K562 (cell line): ENCODE measurements at regions not wholly inside any gene's neighbourhood (a gene's known extent, or its start where the extent isn't known, plus 50 kb on each side); places are given as distances from the start of the nearest gene placed in this dataset.

Source experiments
- CHD7 ChIP-seq: fragments of 200-600 bp; sonication (generic); IDR thresholded peaks from one replicate; pipeline ENCODE4 v1.6.1; 2012; ENCODE audit warnings: mild to moderate bottlenecking, low read depth, low read length, inconsistent platforms
- CREM ChIP-seq: IDR thresholded peaks from 2 replicates; pipeline ENCODE4 v1.6.1; 2014; ENCODE audit warnings: antibody characterized with exemption, low read depth
- GTF2A2 ChIP-seq: IDR thresholded peaks from 2 replicates; pipeline ENCODE4 v1.6.1; 2016; ENCODE audit warnings: mild to moderate bottlenecking, missing genetic modification characterization, missing compliant biosample characterization
- JUND ChIP-seq, 2 experiments: IDR thresholded peaks; 2 replicates in 1 of 2; 3 replicates in 1 of 2; pipeline ENCODE4 v1.6.1; 2011; ENCODE audit warnings: borderline replicate concordance in 2 of 2, low read depth in 2 of 2, low read length in 2 of 2, improper control_type of control experiment in 1 of 2, missing biosample characterization in 1 of 2, missing genetic modification characterization in 1 of 2, missing genetic modification reagents in 1 of 2
- NFE2L1 ChIP-seq: fragments of 450-650 bp; IDR thresholded peaks from 2 replicates; pipeline ENCODE4 v1.6.1; 2016; ENCODE audit warnings: missing genetic modification characterization, low read depth, mild to moderate bottlenecking, missing compliant biosample characterization, moderate library complexity, borderline replicate concordance
- TRIM24 ChIP-seq, 2 experiments: fragments of 450-650 bp; IDR thresholded peaks; 2 replicates each; pipeline ENCODE4 v1.6.1; 2016
- ZBTB26 ChIP-seq: fragments of 450-650 bp; formaldehyde crosslinking; IDR thresholded peaks from 2 replicates; pipeline ENCODE4 v1.4.0; 2022; ENCODE audit warnings: missing genetic modification characterization
- ZNF444 ChIP-seq: fragments of 250-450 bp; sonication (Bioruptor Pico); IDR thresholded peaks from 2 replicates; pipeline ENCODE4 v1.4.0; 2020; ENCODE audit warnings: mild to moderate bottlenecking, moderate library complexity

DNA sequence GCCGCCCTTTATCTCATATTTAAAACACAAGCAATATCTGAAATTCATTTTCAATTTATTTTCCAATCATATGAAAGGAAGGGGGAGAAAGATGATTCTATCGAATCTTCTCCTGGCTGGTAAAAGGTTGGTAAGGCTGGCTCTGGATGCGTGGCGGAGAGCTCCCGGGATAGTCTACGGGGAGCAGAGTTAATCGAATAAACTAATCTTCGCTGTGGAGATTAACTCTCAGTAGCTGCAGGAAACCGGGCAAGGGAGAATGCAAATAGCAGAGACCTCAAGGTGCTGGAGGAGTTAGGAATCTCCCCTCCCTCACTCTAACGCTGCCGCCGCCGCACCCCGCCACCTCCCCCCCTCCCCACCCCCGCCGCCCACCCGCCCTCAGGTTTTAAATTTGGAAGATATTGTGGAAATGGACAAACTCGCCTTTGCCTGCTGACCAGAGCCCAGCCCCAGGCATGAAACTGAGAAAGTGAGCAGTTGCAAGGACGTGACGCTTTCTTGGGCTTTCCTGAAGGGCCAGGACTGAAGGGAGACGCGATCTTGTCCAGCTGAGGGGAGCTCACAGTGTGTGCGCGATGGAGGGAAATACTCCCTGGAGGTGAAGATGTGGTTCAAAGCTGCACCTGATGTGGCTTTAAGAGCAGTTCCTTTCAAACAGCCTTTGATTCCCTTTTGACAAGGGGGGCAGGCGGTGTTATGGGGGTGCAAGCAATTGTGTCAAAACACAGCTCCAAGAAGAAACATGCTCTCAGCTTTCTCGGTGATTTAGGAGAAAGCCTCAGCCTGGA is 308.2 kb upstream of the IRX3 start (continued):
- TF ChIP-seq CHD7 (no peak), JUND (IDR thresholded peaks at IDR 0.05; ENCODE audit: borderline replicate concordance, low read depth, low read length) (no peak), JUND (tag; IDR thresholded peaks at IDR 0.05; ENCODE audit: borderline replicate concordance, low read depth, low read length) (no peak), ZBTB26 (CRISPR knock-in tag) (no peak), NFE2L1 (tag) (no peak), CREM (no peak), ZNF444 (CRISPR knock-in tag) (no peak), TRIM24 (IDR thresholded peaks at IDR 0.05) (no peak), GTF2A2 (no peak)
